Left hindlimb (tissue), 1 donor: ENCODE measurements at regions not wholly inside any gene's neighbourhood (a gene's known extent, or its start where the extent isn't known, plus 50 kb on each side); places are given as distances from the start of the nearest gene placed in this dataset.

ENCODE experiments used
- DNase-seq: peaks from one replicate; pipeline ENCODE4 v3.0.0-alpha.2; 2018

DNA sequence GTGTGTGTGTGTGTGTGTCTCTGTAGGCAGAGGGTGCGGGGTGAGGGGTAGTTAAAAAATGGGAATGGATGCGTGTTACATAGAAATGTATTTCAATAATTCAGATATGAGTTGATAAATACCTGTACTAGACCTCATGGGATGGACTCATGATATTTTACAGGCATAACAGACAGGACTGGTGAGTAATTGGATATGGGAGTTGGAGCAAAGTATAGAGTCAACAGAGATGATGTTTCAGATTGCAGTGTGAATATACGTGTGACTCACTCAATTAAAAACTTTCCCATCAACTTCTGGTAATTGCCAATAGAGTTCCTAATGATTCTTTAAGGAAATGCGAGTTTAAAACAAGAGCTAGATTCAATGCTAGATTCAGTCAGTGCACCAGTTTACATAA, 711.9 kb downstream of the C12orf50 start:
- no peak for DNase-seq

DNA sequence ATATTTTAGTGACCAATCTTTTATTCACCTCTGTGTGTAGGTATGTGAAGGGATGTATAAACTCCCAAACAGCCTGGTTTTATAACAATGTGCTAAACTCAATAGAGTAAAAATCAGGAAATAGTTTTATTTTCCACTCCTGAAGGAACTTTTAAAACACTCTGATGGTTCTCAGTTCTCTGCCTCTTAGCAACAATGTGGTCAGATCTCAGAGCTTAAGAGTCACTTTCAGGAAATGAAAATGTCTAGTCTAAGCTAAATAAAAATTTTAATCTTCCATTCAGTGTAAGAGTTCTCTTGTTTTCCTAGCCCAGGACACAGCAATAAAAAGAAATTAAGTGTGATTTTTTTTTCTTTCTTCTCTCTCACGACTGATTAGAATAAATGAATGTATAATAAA, 718.0 kb downstream of the C12orf50 start:
- DNase-seq = no peak

DNA sequence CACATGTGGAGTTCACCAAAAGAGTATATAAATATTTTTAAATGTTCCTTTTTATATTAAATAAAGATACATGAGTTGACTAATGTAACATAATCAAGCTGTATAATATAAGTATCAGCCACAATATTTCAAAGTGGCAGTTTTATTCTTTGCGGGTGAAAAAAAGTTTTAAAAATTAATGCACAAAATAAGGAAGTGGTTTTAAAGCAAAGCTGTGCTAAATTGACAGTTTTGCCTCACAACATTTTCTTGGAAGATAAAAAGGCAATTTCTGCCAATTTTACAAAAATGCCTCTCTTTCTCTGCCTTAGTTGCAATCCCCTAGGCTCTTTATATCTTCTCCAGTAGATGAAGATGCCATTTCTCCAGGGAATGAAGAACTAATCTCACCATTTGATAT, 719.1 kb downstream of the C12orf50 start:
- no peak for DNase-seq

DNA sequence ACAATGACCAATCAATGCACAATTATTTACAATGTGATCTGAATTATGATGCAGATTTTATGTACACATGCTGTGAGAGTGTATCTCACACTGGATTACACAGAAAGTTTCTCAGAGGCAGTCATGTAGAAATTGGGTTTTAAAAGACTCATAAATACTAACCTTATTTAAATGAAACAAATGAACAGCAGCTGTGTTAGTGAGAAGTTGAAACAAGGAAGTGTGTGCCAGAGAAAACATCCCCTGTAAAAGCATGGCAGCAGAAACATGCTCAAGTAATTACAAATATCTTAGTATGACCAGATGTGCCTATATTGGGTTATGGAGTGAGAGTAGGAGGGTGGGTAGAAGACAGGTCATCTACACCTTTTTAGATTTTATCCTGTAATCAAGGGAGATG, 723.7 kb downstream of the C12orf50 start:
- DNase-seq = no peak

DNA sequence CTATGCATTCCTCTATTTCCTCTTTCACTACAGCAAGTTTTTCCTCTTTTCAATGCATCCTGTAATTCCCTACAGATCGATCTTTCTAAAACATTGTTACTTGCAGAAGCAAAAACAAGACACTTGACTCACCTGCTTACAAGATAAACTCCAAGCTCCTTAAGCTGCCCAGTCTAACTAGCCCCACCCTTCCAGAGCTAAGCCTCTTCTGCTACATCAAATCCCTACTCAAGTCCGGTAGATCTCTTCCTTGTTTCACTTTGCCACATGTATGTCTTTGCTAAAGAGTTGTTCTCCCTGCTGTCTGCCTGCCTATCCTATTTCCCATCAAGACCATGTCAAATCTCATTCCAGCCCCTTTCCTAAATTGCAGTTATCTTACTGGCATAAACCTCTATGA, 724.8 kb downstream of the C12orf50 start:
- no peak for DNase-seq

DNA sequence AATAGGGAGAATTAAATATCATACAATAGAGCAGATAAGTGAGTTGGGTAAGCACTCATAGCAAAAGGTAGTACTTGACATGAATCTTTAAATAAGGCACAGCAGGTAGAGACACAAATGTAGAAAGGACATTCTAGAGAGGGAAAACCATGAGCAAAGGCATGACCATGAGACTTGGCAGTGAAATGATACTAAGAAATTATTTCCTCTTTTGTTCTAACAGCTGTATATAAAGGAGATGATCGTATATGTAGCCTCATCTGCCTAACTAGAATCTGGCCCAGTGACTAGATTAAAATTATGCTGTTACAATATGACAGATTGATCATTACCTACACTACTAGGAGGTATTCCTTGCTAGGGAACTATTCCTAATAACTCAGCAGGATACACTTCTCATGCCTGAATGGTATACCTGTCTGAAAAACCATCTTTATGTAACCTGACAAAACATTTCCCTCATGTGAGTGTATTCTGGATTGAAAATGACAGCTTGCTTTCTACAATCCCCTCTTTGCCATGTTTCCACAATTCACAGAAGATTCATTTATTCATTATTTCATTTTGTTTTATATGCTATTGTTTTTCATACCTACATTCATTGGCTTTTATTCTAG, 725.7 kb downstream of the C12orf50 start:
- no peak for DNase-seq

DNA sequence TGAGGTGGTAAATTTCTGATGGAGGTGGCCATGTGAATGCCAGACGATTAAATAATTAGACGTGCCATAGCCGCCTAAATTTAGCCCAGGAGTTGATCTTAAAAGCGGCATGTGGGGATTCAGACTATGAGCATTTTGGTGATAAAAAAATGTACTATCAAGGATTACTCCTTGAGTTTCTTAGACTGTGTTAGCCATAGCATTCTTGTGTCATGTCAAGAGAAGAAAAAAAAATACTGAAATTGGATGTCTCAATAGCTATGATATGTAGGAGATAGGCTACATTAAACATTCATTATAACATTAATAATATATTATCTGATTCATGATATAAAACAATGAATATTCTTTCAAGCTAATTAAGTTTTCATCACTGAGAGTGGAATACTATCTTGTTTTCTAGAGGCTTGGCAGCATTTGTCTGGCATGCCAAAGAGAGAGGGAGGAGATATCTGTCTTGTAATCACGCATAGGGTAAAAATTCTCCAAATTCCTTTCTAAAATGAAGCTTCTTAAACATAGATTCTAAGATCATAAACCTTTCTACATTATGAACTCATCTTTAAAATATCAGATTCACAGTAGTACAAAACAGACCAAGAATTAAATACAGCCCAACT, 727.0 kb downstream of the C12orf50 start:
- DNase-seq = no peak

DNA sequence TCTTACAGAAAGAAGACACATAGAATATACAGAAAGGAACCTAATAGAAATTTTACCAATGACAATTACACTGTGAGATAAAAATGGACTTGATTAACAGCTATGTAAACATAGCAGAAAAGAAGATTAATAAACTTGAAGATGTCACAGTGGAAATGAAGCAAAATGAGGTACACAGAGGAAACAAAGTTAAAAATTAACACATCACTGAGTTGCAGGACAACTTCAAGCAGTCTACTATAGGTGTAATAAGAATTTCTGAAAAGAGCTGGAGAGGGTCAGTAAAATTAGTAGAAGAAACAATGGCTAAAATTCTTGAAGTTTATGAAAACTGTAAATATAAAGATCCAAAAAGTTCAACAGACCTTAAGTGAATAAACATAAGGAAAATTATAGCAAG, 738.7 kb downstream of the C12orf50 start:
- no peak for DNase-seq

DNA sequence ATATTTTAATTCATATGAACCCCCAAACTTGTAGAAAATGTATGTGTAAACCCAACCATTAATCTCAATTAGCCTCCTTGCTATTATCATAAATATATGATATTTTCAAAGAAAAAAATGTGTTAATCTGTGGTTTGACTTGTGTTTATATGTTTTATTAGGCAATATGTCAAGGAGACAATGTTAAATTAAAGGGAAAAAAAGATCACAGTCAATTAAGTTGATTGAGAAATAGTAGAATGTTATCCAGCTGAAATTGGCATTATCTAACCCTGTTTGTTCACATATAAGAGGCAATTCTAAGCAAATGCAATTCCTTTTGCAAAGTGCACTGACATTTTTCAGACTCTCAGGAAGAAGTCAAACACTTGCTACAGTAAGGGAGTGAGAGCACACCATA, 745.3 kb downstream of the C12orf50 start:
- no peak for DNase-seq

DNA sequence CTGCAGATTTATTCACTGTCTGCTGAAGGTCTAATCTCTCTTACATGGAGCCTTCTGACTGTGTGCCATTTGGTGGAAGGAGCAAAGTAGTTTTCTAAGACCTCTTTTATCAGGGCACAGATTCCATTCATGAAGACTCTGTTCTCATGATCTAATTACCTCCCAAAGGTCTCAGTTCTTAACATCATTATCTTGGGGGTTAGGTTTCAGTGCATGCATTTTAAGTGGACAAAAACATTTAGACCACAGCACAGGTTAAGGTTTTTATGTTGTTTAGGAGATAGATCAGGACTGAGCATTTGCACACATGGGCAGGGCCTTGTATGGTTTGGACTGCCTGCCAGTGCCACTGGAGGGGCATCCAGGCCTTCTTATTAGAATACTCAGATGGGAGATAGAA, 746.1 kb downstream of the C12orf50 start:
- no peak for DNase-seq

DNA sequence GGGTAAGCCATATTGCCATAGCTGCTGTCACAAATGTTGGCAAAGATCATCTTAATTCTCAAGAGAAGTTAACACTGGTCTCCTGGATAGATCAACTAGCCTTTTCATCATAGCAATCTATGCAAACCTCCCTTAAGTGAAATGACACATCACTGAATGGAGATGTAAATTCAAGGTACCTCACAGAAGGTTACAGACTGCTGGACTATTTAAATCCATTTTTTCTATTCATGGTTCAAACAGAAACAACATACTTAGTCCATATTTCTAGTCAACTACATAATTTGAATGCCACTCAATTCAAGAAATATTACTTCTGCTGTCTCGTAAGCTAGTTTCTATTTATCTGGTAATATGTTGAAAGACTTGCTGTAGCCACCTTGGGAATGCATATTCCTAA, 748.3 kb downstream of the C12orf50 start:
- no peak for DNase-seq

DNA sequence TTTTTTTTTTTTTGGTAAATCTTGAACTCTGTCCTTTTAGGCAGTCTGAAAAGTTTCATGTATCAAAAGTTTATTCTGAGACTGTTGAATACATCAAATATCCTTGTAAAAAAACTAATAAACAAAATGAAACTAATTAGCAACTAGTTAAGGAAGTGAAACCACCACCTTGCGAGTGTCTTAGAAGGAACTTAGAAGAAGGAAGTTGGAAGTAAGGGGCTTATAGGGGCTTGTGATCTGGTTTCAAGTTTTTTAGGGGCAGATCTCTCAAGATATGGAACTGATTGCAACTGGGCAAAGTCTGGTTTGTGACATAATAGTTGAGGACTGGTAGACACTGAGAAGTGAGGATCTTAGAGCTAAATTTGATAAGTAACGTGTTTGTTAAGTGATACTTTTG, 748.8 kb downstream of the C12orf50 start:
- DNase-seq = no peak

DNA sequence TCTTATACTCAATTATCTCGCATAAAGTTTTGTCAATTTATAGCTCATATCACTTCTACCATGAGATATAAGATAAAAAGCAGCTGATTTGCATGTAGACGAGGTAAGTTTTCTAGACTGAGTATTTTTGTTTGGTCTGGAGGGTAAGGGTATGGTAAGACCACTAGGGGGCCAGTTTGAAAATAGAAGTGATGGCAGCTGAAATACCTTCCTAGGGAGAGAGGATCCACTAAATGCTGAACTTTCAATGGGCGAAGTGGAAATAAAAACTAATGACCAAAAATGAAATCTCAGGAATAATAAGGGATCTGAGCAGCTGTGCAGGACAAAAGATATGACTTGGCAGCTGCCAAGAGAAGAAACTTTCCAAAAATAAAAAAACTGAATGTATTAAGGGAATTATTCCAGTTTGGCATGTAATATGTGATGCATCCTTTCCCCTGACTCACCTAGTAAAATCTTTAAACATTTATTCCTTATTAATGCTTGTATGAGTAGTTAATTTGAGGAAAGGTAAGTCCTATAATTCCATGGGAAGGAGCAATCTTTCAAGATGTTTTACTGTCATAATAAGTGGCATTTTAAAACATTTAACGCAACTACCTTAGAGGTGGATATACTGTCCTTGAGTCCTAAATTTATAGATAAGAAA, 754.5 kb downstream of the C12orf50 start:
- DNase-seq = no peak

DNA sequence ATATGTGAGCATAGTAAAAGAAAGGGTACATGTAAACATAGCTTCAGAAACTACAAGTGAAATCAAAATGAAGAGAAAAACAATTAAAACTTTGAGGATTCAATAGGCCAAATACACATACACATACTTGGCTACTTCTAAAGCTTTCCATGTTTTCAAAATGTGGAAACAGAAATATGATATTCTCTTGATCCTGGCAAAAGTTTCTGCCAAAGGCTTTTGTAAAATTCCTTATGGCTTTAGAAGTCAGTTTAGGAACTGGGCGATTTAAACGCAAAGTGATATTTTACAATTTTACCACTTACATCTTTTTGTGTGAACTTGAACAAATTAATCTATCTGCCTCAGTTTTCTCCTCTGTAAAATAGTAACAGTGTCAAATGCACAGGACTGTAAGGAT, 756.4 kb downstream of the C12orf50 start:
- no peak for DNase-seq

DNA sequence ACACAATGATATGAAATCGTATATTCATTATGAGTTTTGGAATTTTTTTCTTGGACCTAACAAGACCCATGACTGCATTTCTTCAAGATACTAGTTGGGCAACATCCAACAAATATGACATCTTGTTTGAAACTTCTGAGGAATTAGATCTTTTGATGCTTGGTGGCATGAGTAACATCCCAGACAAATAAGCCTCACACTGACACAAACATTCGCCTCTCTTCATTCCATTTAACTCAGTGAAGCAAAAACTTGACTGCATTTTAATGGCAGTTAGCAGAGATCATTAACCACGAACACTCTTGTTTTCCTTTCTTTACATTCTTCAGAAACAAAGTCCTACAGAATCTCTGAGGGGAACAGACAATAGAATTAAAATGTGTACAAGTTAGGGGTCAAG, 758.3 kb downstream of the C12orf50 start:
- no peak for DNase-seq

DNA sequence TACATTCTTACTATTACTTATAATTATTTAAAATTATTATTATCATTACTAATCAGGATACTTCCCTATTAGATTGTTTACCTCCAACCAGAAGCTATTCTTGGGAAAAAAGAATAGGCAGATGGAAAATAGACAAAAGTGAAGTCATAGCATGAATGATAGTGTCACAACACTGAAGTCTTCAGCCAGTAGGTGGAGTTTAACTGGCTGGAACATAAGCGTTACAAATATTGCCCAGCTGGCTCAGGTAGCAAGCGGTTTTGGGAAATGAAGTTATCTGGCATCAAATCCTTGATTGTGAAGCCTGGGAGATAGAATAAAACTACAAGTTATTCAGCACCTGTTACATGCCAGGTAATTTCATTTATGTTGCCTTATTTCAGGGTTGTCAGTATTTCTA, 762.9 kb downstream of the C12orf50 start:
- no peak for DNase-seq

DNA sequence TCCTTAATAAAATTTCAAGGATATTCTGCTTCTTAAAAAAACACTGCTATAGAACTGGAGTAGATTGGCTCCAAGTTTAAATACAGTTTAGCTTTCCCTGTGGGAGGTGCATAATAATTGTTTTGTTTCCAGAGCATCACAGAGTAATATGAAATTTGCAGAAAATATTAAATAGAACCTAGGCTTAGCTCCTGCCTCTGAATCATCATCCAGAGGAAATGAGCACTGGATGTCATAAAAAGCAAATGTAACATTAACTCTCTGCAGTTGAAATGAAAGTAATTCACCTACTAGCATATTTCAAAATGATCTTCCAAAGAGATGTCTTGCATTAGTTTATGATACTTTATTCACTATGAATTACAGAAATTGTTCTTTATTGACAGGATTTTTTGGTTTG, 769.8 kb downstream of the C12orf50 start:
- DNase-seq = no peak

DNA sequence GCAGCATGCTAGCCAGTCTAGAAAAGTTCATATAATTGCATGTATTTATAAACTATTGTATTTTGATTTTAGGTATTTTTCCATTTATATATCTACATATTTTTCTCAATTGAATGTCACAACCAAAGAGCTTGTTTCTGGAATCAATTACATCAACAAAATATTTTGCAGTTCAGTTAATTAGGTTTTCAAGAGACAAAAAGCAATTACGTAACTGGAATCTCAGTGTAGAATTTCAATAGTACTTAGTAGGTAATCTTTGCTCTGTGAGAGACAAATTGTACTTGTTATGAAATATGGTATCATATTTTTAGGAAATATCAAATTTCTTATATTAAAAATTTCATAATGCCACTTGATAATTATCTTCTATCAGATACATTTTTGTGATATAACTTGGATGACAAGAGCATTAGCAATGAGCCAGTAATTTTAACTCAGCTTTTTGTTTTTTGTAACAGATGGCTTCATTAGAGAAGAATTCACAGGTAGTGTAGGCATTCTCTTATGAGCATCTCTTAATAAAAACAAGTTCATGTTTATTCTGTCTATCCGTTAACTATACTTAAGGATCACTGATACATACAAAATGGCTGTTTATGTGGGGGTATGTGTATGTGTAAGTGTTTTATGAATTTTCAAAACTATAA, 774.7 kb downstream of the C12orf50 start:
- no peak for DNase-seq

DNA sequence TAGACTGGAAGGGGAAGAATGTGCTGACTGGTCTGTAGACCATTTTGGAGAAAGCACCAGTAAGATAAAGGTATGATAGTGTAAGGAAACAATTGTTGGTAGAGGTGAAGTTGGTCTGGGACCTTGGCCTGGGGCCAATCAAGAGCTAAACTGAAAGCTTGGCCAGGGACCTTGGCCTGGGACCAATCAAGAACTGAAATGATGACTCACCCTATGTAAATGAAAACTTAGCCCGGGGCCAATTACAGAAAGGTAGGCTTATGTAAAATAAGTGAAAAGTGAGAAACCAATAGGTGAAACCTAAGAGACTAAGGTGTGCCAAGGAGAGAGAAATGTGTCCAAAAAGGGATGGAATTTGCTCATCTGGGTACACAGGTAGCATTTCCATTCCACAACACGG, 776.0 kb downstream of the C12orf50 start:
- DNase-seq = no peak

DNA sequence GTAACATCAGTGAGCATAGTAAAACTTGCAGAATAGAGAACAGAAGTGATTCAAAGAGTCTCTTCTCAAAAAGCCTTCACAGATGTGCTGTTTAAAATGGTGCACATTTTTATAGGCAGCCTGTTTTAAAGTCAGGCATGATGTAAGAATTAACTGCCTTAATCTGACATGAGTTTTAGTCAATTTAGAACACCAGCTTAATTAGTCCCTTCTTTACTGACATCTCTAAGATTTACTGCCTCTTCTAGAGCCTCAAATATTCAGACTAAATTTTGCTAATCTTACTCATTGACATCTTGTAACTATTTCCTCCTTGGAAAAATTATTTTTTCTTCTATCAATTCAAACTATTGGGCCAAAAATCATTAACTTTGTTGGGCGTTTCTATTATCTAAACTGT, 782.5 kb downstream of the C12orf50 start:
- no peak for DNase-seq

DNA sequence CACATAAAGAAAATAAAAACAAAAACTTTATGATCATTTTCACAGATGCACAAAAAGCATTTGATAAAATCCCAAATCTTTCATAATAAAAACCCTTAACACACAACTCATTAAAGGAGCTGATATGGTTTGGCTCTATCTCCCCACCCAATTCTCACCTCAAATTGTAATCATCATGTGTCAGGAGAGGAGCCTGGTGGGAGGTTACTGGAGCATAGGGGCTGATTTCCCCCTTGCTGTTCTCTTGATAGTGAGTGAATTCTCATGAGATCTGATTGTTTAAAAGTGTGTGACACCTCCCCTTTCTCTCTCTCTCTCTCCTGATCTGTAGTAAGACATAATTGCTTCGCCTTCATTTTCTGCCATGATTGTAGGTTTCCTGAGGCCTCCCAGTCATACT, 790.7 kb downstream of the C12orf50 start:
- DNase-seq = no peak

DNA sequence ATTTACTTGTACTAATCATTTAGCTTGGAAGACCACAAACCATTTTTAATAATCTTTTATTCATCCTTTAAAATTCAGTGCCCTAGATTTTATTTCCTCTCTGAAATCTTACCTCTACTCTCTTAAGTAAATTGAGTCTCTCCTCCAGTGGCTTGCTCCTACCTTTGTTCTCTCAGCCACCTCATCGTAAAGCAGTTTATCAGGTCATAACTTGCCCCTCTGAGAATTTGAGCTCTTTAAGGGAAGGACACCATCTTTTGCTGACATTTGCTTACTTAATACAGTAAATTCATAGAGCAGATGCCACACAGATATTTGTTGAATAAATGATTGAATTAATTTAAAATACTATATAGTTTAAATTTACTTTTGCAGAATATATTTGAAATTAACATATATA, 794.3 kb downstream of the C12orf50 start:
- no peak for DNase-seq

DNA sequence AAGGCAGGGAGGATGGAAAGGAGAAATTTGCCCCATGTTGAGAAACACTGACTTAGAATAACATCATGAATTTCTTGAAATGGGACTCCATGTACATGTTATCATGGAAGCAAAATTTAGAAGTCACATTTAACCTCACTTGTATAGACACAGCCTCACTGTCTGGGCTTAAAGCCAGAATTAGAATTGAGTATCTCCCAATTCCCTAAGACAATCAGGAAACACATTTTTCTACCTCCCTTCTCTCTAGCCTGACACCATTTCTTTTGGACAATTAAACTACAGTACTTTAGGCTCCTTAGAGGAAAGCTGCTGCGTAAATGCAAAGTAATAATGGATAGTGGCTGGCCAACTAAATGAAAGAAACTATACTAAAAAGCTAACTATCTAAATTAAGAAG, 795.5 kb downstream of the C12orf50 start:
- no peak for DNase-seq

DNA sequence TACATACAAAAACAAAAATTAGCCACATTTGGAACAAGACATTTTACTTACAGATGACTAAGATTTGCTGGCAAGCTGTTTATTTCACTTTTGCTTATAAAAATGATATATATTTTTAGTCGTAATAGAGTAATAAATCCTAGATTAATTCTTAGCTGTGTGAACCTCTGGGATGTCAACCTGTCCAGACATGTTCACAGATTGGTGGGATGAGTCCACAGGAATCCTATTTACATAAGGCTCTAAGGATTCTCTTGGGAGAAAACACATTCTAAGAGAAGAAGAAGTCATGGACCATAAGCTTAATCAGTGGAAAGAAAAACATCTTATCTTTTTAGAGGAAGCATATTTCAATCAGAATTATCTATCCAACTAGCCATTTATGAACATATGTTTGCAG, 797.4 kb downstream of the C12orf50 start:
- DNase-seq = no peak
